HG02884 (cell line): ENCODE measurements at regions not wholly inside any gene's neighbourhood (a gene's known extent, or its start where the extent isn't known, plus 50 kb on each side); places are given as distances from the start of the nearest gene placed in this dataset.

Experiments used
- ATAC-seq: cut with Tn5 transposase; IDR thresholded peaks from one replicate; pipeline ENCODE4 v1.9.1; 2021; ENCODE audit warnings: mild to moderate bottlenecking, moderate library complexity; ENCODE audit not compliant: unreplicated experiment

- ATAC-seq, result no peak
Measured at GRCh38 chr3:146851665-146852064, 246.5 kb upstream of the PLSCR5 start.

DNA sequence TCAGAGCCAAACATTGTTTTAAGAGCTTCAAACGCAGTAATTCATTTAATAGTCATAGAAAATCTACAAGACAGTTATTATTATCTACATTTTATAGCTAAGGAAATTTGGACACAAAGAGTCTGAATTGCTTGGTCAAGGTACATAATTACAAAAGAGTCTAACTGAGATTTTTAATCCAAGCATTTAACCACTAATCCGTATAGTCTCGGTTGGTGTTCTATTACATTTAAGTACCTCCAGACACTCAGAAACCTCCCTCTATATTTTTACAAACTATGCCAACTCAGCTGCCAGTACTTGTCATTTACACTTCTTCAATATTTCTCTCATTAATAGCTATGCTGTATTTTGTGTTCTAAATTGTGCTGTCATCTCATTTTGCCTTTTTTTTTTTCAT is 240.2 kb upstream of the PLSCR5 start:
- ATAC-seq, result no peak

- ATAC-seq, result no peak
Measured at GRCh38 chr3:146843476-146843875, 238.3 kb upstream of the PLSCR5 start.

GRCh38 chr3:146839727-146840375 is 234.7 kb upstream of the PLSCR5 start:
- ATAC-seq, result no peak

DNA sequence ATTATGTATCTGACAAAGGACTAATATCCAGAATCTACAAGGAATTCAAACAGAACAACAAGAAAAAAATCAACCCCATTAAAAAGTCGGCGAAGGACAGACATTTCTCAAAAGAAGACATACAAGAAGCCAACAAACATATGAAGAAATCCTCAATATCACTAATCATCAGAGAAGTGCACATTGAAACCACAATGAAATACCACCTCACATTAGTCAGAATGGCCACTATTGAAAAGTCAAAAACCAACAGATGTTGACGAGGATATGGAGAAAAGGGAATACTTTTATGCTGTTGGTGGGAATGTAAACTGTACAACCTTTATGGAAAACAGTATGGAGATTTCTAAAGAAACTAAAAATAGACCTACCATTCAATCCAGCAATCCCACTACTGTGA is 233.1 kb upstream of the PLSCR5 start:
- ATAC-seq, result no peak

GRCh38 chr3:146834917-146835316 is 229.8 kb upstream of the PLSCR5 start:
- ATAC-seq, result no peak

DNA sequence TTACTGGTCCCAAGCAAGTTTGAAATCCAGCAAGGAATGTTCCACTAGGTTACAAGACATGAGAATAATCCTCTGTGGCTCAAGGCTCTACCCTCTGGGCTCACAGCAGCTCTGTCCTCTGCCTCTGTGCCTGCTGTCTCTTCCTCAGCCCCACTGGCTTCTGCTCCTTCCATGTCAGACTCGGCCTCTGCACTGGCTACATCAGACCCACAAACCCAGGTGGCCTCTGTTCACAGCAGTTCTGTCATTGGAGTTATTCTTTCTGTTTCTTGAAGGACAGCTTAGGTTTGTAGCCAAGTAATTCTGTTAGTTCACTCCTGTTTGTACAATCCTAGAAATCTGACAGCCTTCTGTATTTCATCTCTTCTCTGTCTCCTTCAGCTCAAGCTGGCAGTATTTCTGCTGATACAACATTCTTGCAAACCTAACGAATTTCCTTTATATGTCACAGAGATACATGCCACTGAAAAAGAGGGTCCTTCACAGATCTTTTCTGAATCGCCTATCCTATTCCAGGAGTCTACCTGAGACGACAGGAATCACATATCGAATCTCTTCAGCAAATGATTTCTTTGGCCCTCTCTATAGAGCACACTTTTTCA is 227.8 kb upstream of the PLSCR5 start:
- no peak for ATAC-seq

- no peak for ATAC-seq
Measured at GRCh38 chr3:146831659-146832058, 226.5 kb upstream of the PLSCR5 start.

GRCh38 chr3:146830231-146830630 is 225.1 kb upstream of the PLSCR5 start:
- ATAC-seq, result no peak

- ATAC-seq, result no peak
Measured at GRCh38 chr3:146827836-146828235, 222.7 kb upstream of the PLSCR5 start.

DNA sequence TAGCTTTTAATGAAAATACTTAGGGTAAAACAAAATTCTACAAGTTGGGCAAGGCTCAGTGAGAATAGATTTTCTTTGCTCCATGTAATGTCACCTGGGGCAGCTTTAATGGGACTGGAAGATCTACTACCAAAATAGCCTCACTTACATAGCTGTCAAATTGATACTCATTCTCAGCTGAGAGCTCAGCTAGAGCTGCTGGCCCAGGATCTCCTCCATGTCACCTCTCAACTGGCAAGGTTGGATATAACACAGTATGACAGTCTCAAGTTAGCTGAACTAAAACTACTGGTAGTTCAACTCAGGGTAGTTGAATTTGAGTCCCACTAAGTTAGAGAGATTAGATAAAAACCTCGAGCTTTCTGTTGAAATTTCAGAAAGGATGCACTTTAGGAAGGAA is 218.5 kb upstream of the PLSCR5 start:
- ATAC-seq, result no peak

- no peak for ATAC-seq
Measured at GRCh38 chr3:146818866-146819265, 213.7 kb upstream of the PLSCR5 start.

DNA sequence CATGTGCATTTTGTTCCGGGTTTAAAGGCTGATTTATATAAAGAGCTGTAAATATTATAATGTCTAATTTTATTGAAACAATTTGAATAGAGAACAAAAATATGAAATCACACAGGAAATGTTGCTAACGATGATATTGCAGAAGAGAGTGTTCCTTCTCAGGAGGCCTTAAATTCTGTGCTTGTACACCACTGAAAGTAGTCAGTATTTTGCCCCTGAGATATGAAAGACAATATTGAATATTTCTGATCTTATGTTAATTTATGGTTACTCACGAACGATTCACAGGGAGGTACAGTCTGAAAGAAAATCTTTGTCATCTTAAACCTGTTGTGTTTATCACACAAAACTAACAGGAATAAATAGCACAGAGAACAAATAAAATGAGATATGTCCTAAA is 213.2 kb upstream of the PLSCR5 start:
- ATAC-seq, result no peak

DNA sequence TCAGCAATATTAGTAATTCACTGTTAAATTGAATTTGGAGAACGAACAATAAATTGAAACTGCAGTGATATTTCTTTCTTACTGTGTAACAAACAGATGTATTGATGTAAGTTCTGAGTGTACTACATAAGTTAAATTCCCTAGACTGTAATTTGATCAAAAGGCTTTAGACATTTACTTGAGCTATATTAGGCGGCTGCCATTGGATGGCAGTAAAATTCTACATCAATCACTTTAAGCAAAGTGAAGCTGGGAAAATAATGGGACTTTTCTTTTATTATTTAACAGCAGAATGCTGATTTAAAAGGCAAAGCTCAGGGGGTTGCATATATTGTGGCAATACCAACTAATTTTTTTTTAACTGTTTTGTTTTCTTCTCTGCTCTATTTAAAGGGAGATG is 212.6 kb upstream of the PLSCR5 start:
- ATAC-seq, result no peak

GRCh38 chr3:146814601-146815315 is 209.6 kb upstream of the PLSCR5 start:
- no peak for ATAC-seq

GRCh38 chr3:146813496-146813895 is 208.3 kb upstream of the PLSCR5 start:
- no peak for ATAC-seq

DNA sequence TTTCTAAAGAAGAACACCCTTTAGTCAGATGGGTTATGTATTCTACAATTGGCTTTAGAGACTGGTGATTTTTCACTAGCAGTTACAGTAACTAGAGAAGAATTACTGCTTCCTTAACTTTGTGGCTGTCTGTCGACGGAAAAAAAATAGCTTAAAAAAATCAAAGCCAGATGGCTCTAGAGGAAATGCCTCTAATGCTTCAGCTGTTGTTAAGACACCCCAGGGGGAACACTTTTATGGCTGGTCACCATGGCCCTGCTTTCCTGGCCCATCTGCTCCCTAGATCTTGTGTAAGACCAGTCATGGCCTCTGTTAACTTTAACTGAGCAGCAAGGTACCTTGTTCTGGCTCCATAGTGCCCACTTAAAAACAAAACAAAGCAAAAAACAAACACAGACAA is 198.6 kb upstream of the PLSCR5 start:
- no peak for ATAC-seq

- ATAC-seq, result no peak
Measured at GRCh38 chr3:146801492-146801891, 196.3 kb upstream of the PLSCR5 start.

DNA sequence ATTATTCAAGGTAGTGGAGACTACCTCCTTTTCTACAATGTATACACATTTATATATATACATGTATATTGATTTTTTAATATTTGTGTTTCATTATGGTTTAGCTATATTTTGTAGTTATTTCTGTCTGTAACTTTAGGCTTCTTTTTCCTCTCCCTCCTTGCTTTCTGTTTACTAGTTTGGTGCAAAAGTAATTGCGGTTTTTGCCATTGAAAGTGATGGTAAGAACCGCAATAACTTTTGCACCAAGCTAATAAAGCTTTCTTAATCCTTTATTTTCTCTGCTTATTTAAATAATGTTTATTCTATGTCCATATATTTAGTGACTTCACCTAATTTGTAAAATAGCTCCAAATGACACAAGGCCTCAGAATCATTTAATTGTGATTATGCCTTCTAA is 195.3 kb upstream of the PLSCR5 start:
- no peak for ATAC-seq

- ATAC-seq, result no peak
Measured at GRCh38 chr3:146796078-146796477, 190.9 kb upstream of the PLSCR5 start.

GRCh38 chr3:146783446-146783845 is 178.3 kb upstream of the PLSCR5 start:
- no peak for ATAC-seq

DNA sequence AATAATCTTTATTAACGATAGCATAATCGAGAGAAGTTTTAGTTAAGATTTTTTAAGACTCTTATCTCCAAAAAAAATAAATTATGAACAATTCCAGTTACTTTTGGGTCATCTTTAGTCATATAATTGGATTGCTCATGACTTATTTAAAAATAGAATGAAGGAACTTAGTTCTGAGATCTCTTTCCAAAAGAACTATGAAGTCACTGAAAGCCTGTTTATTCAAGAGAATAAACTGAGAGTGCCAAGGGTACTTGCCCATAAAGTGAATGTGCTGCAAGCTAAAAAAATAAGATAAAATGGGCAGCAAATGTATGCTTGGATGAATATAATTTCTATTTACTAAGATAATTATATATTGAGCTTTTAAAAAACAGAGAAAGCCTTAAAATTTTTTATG is 176.5 kb upstream of the PLSCR5 start:
- ATAC-seq, result no peak
